Kidney (tissue), 13 donors: ENCODE measurements at regions not wholly inside any gene's neighbourhood (a gene's known extent, or its start where the extent isn't known, plus 50 kb on each side); places are given as distances from the start of the nearest gene placed in this dataset.

Experiments
- DNase-seq, 5 donors: peaks; one replicate each; pipeline ENCODE4 v3.0.0-alpha.2; 2013 to 2020
- FAIRE-seq: peaks from 2 replicates; lab custom pipeline; 2012; peaks lifted over from hg19 to GRCh38; lab: Jason Lieb, UNC
- H3K27ac ChIP-seq, 2 donors: one replicate each; pipeline ENCODE4 v1.7.0; 2013; ENCODE audit warnings: low read depth in 2 of 2, low read length in 2 of 2, inconsistent platforms in 1 of 2
- H3K27me3 ChIP-seq: one replicate; pipeline ENCODE4 v1.7.1; 2013; ENCODE audit warnings: low read length, inconsistent platforms; ENCODE audit not compliant: control insufficient read depth, insufficient read depth
- H3K36me3 ChIP-seq, 3 donors: one replicate each; pipeline versions ENCODE4 v1.7.0 to v1.7.1; 2013; ENCODE audit warnings: low read length in 3 of 3, control low read depth in 1 of 3, inconsistent platforms in 1 of 3; ENCODE audit not compliant: insufficient read depth in 3 of 3, control insufficient read depth in 2 of 3
- H3K4me1 ChIP-seq, 3 donors: one replicate each; pipeline versions ENCODE4 v1.7.0 to v1.7.1; 2013; ENCODE audit warnings: low read length in 3 of 3, inconsistent platforms in 1 of 3, low read depth in 1 of 3; ENCODE audit not compliant: control insufficient read depth in 2 of 3, insufficient read depth in 2 of 3
- H3K4me3 ChIP-seq, 3 donors: one replicate each; pipeline versions ENCODE4 v1.7.0 to v1.8.1; 2013; ENCODE audit warnings: low read length in 3 of 3, control low read depth in 1 of 3, inconsistent platforms in 1 of 3
- H3K9ac ChIP-seq, 3 donors: one replicate each; pipeline versions ENCODE4 v1.7.0 to v1.7.1; 2013; ENCODE audit warnings: low read length in 3 of 3, control low read depth in 1 of 3, inconsistent platforms in 1 of 3
- H3K9me3 ChIP-seq, 3 donors: one replicate each; pipeline versions ENCODE4 v1.7.0 to v1.7.1; 2013; ENCODE audit warnings: low read length in 3 of 3, control low read depth in 1 of 3, inconsistent platforms in 1 of 3; ENCODE audit not compliant: control insufficient read depth in 2 of 3, insufficient read depth in 1 of 3
- intact Hi-C: fragments of 100-400 bp; cut with DNase I; formaldehyde crosslinking; loops from one replicate; pipeline ENCODE4 v1.11.1; 2022
- TF ChIP-seq, protein P1 (sequence below): IDR thresholded peaks from 3 replicates; pipeline ENCODE4 v1.5.1; 2012; ENCODE audit warnings: mild to moderate bottlenecking, moderate library complexity, borderline replicate concordance; ENCODE audit not compliant: insufficient read depth; ENCODE audit errors: extremely low read depth
- donor health status: control.
- donor health status: control.
- donor health status: control.
- donor health status: control.
- donor health status: control.
- donor health status: DM: yes; HTN: yes; CAD: no.
- donor health status: Normal renal cell carcinoma (clear cell type).

DNA sequence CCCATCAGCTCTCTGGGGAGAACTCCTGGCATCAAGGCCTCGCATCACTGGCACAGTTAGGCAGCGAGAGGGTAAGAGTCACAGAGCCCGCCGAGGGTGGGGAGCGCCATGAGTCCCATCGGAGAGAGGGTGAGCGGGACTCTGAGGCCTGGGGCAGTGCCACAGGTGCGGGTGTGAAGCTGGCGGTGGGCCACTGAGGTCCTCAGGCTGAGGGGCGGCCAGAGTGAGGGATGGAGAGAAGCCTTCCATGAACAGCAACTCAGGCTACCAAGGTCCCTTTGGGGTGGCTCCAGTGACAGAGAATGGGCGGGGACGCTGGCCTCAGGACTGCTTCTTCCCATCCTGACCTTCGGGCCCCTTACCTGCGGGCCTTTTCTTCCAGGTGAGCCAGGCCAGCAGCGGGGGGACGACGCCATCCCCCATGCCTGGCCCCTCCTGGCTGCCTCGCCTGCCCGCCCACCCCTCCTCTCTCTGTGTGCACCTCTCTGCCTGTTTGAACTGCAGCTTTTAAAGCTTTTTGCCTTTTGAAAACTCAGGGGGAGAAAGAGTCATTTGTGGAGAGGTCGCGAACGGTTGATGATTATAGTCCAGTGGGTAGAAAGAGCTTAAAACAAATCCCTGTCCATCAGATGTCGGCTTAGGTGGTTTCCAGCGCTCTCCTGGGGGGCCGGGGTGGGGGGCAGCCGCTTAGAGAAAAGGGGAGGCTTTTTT lies 149.3 kb upstream of the GSE1 start:
- FAIRE-seq = no peak
- intact Hi-C loops = no loop called here
- Histone ChIP-seq H3K9me3 (no peaks in the 10 kb centered on the region), H3K27ac (no peak overlapping the region), H3K9ac (no peak overlapping the region), H3K27me3 (no peaks in the 10 kb centered on the region), H3K36me3 (no peaks in the 10 kb centered on the region), H3K4me1 (peaks cover 5 to 24% (median 14%) of the 10 kb centered on the region in 3 donors), H3K4me3 (no peak overlapping the region)
- TF ChIP-seq, protein P1, sequence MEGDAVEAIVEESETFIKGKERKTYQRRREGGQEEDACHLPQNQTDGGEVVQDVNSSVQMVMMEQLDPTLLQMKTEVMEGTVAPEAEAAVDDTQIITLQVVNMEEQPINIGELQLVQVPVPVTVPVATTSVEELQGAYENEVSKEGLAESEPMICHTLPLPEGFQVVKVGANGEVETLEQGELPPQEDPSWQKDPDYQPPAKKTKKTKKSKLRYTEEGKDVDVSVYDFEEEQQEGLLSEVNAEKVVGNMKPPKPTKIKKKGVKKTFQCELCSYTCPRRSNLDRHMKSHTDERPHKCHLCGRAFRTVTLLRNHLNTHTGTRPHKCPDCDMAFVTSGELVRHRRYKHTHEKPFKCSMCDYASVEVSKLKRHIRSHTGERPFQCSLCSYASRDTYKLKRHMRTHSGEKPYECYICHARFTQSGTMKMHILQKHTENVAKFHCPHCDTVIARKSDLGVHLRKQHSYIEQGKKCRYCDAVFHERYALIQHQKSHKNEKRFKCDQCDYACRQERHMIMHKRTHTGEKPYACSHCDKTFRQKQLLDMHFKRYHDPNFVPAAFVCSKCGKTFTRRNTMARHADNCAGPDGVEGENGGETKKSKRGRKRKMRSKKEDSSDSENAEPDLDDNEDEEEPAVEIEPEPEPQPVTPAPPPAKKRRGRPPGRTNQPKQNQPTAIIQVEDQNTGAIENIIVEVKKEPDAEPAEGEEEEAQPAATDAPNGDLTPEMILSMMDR = no peak
- DNase-seq = no peak

DNA sequence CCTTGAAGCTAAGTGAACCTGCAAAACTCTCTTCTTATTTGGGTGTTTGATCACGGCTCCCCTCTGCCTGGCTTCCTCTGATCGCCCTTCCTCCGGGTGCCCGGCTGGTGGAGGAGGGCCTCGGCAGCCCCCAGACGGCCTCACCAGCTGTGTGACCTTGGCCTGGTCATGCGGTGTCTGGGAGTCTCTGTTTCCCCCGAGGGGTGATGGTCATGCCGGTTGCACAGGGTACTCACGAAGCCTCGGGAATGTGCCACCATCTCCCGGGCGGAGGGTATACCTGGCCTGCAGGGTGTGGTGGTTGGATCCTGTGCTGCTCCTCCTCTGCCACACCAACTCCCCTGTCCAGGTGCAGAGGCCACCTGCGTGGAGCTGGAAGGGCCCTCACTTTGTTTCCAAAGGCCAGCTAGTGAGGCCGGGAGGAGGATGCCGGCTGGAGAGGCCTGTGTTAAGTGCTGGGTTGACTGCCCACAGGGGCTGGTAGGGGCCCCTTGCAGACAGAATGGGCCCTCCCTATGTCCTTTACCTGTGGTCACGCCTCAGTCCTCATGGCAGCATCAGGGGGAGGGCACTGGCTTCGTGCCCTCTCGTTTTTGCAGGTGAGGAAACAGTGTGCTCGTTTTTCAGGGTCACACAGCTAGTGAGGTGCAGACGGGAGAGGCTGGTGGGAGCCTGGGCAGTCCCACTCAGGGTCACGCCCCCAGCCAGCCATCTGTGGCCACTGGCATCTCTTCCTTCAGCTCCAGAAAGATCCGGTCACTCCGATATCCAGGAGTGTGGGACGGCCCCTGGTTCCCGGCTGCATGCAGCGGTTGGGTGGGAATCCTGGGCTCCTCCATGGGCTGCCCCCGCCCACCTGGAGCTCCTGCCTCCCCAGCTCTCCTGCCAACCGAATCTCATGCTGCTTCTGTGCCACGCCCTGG lies 148.5 kb upstream of the GSE1 start:
- H3K27ac ChIP-seq = no peak overlapping the region
- intact Hi-C loops = no loop called here
- H3K4me1 ChIP-seq = peaks cover 5 to 24% (median 11%) of the 10 kb centered on the region in 3 donors
- no peaks in the 10 kb centered on the region for H3K36me3 ChIP-seq
- no peak overlapping the region for H3K9ac ChIP-seq
- DNase-seq (peak in 2 of 5 donors; percentile 68 to 77), FAIRE-seq (no peak)
- no peak overlapping the region for H3K4me3 ChIP-seq
- H3K9me3 ChIP-seq = no peaks in the 10 kb centered on the region
- TF ChIP-seq, protein P1 = no peak
- no peaks in the 10 kb centered on the region for H3K27me3 ChIP-seq

- Histone ChIP-seq H3K9me3 (no peaks in the 10 kb centered on the region), H3K27ac (no peak overlapping the region), H3K9ac (no peak overlapping the region), H3K4me3 (no peak overlapping the region), H3K36me3 (no peaks in the 10 kb centered on the region), H3K27me3 (no peaks in the 10 kb centered on the region), H3K4me1 (peaks cover 5 to 17% (median 10%) of the 10 kb centered on the region in 3 donors)
- TF ChIP-seq, protein P1 = no peak
- no peak for FAIRE-seq
- DNase-seq = peak in 2 of 5 donors; percentile 38 to 61
- intact Hi-C loops = no loop called here
Measured at GRCh38 chr16:85465328-85466303, 147.5 kb upstream of the GSE1 start.
